ENCODE measurements at regions not wholly inside any gene's neighbourhood (a gene's known extent, or its start where the extent isn't known, plus 50 kb on each side); places are given as distances from the start of the nearest gene placed in this dataset.

DNA sequence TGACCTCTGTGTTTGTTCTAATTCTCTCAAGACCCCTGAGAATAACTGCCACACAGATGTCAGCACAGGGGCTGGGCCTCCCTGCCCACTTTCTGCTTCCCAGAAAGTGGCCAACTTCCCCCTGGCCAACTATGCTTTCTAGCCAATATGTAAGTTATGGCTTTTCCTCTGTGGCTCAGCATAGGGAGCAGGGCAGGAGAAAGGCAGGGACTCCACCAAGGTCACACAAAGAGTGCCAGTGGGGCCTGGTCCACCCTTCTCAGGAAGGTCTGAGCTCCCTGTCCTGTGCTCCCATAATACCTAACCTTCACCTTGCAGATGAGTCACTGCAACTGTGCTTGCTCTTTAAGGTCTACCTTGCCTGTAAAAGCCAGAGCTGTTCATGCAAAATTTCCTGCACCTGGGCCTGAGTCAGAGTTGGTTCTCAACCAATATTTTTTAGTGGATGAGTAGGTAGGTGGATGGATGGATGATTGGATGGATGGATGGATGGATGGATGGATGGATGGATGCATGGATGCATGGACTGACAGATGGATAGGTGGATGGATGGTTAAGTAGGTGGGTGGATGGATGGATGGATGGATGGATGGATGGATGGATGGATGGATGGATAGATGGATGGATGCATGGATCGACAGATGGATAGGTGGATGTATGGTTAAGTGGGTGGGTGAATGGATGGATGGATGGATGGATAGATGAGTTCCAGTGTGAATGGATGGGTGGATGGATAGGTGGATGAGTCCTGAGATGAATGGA is 64.2 kb downstream of the DIO3 start:
- Mint-ChIP-seq H3K9me3 (no peaks in the 10 kb centered on the region), H3K4me1 (ENCODE audit: low read depth) (peaks cover 3% of the 10 kb centered on the region), H3K27me3 (no peaks in the 10 kb centered on the region), H3K27ac (no peak overlapping the region), H3K36me3 (ENCODE audit: low read depth) (no peaks in the 10 kb centered on the region), H3K4me3 (no peak overlapping the region)
- no peak for DNase-seq
- ChIA-PET CTCF (no interaction called here), POLR2A (no interaction called here)
- TF ChIP-seq, protein P1, sequence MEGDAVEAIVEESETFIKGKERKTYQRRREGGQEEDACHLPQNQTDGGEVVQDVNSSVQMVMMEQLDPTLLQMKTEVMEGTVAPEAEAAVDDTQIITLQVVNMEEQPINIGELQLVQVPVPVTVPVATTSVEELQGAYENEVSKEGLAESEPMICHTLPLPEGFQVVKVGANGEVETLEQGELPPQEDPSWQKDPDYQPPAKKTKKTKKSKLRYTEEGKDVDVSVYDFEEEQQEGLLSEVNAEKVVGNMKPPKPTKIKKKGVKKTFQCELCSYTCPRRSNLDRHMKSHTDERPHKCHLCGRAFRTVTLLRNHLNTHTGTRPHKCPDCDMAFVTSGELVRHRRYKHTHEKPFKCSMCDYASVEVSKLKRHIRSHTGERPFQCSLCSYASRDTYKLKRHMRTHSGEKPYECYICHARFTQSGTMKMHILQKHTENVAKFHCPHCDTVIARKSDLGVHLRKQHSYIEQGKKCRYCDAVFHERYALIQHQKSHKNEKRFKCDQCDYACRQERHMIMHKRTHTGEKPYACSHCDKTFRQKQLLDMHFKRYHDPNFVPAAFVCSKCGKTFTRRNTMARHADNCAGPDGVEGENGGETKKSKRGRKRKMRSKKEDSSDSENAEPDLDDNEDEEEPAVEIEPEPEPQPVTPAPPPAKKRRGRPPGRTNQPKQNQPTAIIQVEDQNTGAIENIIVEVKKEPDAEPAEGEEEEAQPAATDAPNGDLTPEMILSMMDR (IDR thresholded peaks at IDR 0.05) = no peak
- intact Hi-C loops (cut with micrococcal nuclease) = no loop called here
- ATAC-seq = no peak

DNA sequence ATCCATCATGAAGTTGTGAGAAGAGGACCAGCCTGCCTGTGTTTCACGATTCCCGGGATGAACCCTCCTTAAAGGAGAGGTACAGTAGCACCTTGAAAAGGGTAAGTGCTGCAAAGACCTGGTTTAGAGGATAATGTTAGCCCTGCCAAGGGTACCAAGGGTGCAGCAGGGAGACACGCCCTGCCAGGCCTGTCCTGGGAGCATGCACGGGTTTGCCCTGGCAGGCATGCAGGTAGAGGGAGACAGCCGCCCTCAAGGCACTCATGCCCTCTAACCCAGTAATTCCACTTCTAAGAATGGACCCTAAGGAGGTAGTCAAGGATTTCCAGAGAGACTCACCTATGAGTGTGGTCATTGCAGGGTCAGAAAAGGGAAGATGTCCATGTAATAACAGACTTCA is 65.0 kb downstream of the DIO3 start:
- DNase-seq (no peak), ATAC-seq (no peak)
- intact Hi-C loops (cut with micrococcal nuclease) = no loop called here
- Mint-ChIP-seq H3K27ac (no peak overlapping the region), H3K4me1 (ENCODE audit: low read depth) (peaks cover 3% of the 10 kb centered on the region), H3K9me3 (no peaks in the 10 kb centered on the region), H3K36me3 (ENCODE audit: low read depth) (no peaks in the 10 kb centered on the region), H3K27me3 (no peaks in the 10 kb centered on the region), H3K4me3 (no peak overlapping the region)
- ChIA-PET POLR2A (no interaction called here), CTCF (no interaction called here)
- TF ChIP-seq, protein P1 (IDR thresholded peaks at IDR 0.05) = no peak

DNA sequence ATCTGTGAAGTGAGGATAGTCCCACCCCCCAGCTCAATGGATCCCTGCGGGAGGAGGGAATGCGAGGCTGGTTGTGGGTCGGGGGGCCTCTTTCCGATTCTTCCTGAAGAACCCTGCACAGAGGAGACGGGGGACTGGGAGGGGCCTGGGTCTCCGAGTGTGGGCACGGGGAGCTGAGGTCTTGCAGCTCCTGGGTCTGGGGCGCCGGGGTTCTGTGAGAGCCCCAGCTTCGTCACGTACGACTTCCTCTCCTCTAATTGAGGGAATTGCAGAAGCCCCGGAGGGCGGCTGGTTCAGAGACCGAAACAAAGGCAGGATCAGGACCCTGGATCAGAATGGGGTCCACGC is 66.6 kb downstream of the DIO3 start:
- CTCF ChIA-PET = interaction anchor here (2.4 to 2.5 kb wide), 2 partner anchors 10 to 12 kb away, joined by 8 to 13 read pairs; no protein-coding TSS in a partner anchor
- intact Hi-C loops (cut with micrococcal nuclease) = no loop called here
- ATAC-seq = no peak

DNA sequence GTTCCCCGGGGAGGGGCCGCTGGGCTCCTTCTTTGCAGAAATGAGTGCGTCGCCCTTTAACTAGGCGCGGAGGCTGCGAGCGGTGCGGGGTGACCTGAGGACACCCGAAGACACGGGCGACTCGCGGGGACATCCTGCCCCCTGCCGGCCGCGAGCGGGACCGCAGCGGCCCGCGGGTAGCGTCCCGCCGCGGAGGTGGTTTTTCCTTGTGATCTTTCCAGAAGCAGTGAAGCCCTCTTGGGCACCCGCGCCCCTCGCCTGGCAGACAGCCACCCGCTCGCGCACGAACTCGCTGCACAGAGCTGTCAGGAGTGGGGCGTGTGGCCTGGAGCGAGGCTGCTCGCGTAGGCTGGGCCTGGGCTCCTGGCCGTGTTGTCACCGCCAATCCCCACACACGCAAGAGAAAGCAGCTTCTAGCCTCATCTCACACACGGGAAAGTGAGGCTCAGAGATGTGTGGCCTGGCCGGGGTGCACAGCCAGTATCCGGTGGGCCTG is 67.2 kb downstream of the DIO3 start:
- TF ChIP-seq, protein P1 (IDR thresholded peaks at IDR 0.05) = peak; percentile 100
- Mint-ChIP-seq H3K4me3 (no peak overlapping the region), H3K36me3 (ENCODE audit: low read depth) (no peaks in the 10 kb centered on the region), H3K27ac (no peak overlapping the region), H3K4me1 (ENCODE audit: low read depth) (peaks cover 3% of the 10 kb centered on the region), H3K9me3 (no peaks in the 10 kb centered on the region), H3K27me3 (no peaks in the 10 kb centered on the region)
- peak; percentile 79 for DNase-seq
- CTCF ChIA-PET = interaction anchor here (0.7 to 2.5 kb wide), 8 partner anchors 10 to 967 kb away, joined by 3 to 13 read pairs (median 4); no protein-coding TSS in a partner anchor
- peak; percentile 99 for ATAC-seq
- POLR2A ChIA-PET = no interaction called here
- intact Hi-C loops (cut with micrococcal nuclease) = no loop called here

More for the DNA sequence above, 66.6 kb downstream of the DIO3 start:
- TF ChIP-seq, protein P1 (IDR thresholded peaks at IDR 0.05) = no peak
- Mint-ChIP-seq H3K4me1 (ENCODE audit: low read depth) (peaks cover 3% of the 10 kb centered on the region), H3K36me3 (ENCODE audit: low read depth) (no peaks in the 10 kb centered on the region), H3K27ac (no peak overlapping the region), H3K9me3 (no peaks in the 10 kb centered on the region), H3K4me3 (no peak overlapping the region), H3K27me3 (no peaks in the 10 kb centered on the region)
- no peak for DNase-seq
- POLR2A ChIA-PET = no interaction called here

DNA sequence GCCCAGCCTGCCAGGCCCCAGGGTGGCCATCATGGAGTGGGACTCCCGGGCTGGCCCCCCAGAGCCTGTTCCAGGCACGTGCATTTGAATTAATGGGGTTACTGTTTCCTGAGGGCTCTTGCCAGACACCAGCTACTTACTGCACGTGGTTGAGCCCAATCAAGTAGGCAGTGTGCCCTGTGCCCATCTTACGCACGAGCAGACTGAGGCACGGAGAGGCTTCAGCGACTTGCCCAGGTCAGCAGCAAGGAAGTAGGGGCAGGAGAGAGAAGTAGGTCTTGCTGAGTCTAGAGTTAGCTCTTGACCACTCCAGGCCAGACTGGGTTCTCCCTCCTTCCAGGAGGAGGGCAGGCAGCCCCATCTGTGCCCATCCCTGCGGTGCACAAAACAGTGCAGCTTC is 67.7 kb downstream of the DIO3 start:
- H3K4me1 Mint-ChIP-seq (ENCODE audit: low read depth) = peaks cover 3% of the 10 kb centered on the region
- no peaks in the 10 kb centered on the region for H3K27me3 Mint-ChIP-seq
- no peak overlapping the region for H3K4me3 Mint-ChIP-seq
- POLR2A ChIA-PET = no interaction called here
- TF ChIP-seq, protein P1 (IDR thresholded peaks at IDR 0.05) = no peak
- DNase-seq = no peak
- no peak overlapping the region for H3K27ac Mint-ChIP-seq
- CTCF ChIA-PET = interaction anchor here (0.7 to 2.5 kb wide), 8 partner anchors 11 to 967 kb away, joined by 3 to 13 read pairs (median 4); no protein-coding TSS in a partner anchor
- no peak for ATAC-seq
- no peaks in the 10 kb centered on the region for H3K9me3 Mint-ChIP-seq
- intact Hi-C loops (cut with micrococcal nuclease) = no loop called here
- no peaks in the 10 kb centered on the region for H3K36me3 Mint-ChIP-seq (ENCODE audit: low read depth)

Data from activated CD8-positive, alpha-beta T cell treated with anti-CD3 and anti-CD28 coated beads for 36 hours (primary cell).